SK-N-MC (cell line): ENCODE measurements at regions not wholly inside any gene's neighbourhood (a gene's known extent, or its start where the extent isn't known, plus 50 kb on each side); places are given as distances from the start of the nearest gene placed in this dataset.

Source experiments
- EZH2 ChIP-seq: fragments of 200-600 bp; sonication (generic); IDR thresholded peaks from one replicate; pipeline ENCODE4 v1.6.1; 2017; ENCODE audit warnings: antibody characterized with exemption
- FOXP2 ChIP-seq: optimal IDR thresholded peaks from 2 replicates; pipeline ENCODE3; 2011; ENCODE audit warnings: mild to moderate bottlenecking, moderate library complexity; ENCODE audit not compliant: insufficient read depth; ENCODE audit errors: extremely low read length, control extremely low read depth
- POLR2AphosphoS5 ChIP-seq: IDR thresholded peaks from 2 replicates; pipeline ENCODE4 v1.6.1; 2012; ENCODE audit warnings: mild to moderate bottlenecking, low read depth, low read length, borderline replicate concordance

DNA sequence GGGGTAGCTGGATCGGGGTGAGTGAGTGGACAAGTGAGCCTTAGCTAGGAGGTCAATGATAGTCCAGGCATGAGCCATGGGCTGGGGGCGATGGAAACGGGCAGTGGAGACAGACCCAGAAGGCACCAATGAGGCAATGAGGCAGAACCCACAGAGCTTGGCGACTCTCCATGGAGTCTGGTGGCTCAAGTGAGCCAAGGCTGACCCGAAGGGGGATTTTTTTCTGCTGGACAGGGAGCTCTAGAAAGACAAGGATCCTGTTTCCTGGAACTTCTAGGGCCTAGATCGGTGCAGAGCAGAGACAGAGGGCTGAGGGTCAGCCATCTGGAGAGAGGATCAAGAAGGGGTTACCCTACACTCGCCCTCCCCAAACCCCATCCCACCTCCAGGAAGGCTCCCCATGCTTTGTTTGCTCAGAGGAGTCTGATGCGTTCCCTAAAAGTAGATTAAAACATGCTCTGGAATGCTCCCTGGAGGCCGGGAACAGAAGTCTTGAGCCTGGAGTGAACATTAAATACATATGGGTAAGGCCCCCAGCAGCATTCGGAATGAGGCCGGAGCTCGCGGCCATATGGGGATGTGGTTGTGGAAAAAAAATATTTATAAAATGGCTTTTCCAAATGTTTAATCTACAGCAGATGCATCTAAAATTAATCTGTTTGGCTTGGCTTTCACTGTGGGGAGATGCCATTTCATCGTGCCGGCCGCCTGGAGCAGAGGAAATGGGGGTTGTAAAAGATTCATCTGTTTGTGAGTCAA, 237.8 kb upstream of the PMEPA1 start:
- TF ChIP-seq EZH2 (no peak), FOXP2 (no peak), POLR2AphosphoS5 (no peak)
